ENCODE measurements at regions not wholly inside any gene's neighbourhood (a gene's known extent, or its start where the extent isn't known, plus 50 kb on each side); places are given as distances from the start of the nearest gene placed in this dataset.

- TF ChIP-seq CTCF (IDR thresholded peaks at IDR 0.05) (no peak), POLR2A (IDR thresholded peaks at IDR 0.05) (no peak)
Measured at GRCh38 chr20:55830121-55830827, 175.0 kb downstream of the CBLN4 start.
